ENCODE measurements at regions not wholly inside any gene's neighbourhood (a gene's known extent, or its start where the extent isn't known, plus 50 kb on each side); places are given as distances from the start of the nearest gene placed in this dataset.
"Not testable (repeated sequence)": the region's sequence is repeated elsewhere in the genome, so short reads cannot be mapped to it uniquely, and the experiment has no call there.

DNA sequence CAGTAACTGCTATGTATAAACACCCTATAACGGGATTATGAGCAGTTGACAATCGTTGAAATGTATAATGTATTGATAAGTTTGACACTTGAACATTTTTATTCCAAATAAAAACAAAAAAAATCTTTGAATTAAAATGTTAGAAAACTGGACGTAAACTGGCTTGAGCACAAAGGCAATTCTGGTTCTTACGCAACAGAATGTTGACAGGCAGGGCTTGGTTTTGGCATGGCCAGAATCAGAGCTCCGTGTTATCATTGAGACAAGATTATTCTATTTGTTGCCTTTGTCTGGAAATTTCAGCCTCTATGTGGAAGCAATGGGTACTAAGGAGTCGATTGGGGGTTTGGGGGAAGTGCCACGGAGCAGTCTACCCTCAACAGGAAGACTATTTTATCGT lies 1028.6 kb upstream of the ZEB2 start:
- no peak for DNase-seq (ENCODE audit: low read depth in 2 of 2)

DNA sequence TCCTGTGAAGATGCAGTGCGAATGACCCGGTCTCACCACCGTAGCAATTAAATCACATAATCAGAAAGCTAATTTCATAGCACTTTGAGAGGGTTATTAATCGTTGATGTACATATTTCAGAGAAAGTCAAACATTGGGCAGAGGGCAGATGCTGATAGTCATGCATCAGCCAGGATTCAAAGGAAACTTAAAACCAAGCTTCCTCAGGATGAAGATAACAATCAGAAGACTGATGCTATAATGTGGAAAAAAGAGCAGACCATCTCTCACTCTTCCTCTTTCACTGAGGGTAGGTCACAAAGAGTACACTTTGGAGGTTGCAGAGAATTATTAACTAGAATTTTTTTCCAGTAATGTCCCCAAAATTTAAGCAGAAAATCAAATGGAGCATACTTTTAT lies 1027.7 kb upstream of the ZEB2 start:
- DNase-seq (ENCODE audit: low read depth in 2 of 2) = no peak

DNA sequence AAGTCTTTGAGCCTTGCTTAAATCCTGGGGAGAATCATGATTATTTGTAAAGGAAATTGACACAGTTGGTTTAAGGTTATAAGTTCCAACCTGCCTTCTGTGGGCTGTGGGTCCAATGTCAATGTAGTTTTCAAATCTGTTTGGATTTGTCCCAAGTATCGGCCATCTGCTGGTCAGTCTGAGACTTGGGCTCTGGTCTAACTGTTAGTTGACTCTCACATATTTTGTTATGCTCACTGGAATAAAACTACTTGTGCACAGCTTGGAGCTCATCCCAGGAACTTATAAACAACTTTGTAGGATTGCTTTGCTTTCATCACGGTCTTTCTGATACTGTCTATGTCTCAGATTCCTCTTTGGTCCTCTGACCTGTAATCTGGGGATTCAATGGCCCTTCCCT lies 1026.2 kb upstream of the ZEB2 start:
- DNase-seq (ENCODE audit: low read depth in 2 of 2) = no peak

DNA sequence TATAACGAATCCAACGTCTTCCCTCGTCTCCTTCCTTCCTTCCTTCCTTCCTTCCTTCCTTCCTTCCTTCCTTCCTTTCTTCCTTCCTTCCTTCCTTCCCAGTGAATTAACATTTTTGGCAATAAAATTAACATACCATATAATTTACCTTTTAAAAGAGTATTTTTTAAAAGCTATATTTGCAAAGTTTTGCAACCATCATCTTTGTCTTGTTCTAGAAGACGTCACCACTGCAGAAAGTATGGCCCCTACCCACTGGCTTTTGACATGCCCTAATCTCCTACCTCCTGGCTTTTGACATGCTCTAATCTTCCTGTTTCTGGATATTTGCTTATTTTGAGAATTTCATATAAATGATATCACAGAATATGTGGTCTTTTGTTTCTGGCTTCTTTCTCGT lies 1023.9 kb upstream of the ZEB2 start:
- no peak for DNase-seq (ENCODE audit: low read depth in 2 of 2)

DNA sequence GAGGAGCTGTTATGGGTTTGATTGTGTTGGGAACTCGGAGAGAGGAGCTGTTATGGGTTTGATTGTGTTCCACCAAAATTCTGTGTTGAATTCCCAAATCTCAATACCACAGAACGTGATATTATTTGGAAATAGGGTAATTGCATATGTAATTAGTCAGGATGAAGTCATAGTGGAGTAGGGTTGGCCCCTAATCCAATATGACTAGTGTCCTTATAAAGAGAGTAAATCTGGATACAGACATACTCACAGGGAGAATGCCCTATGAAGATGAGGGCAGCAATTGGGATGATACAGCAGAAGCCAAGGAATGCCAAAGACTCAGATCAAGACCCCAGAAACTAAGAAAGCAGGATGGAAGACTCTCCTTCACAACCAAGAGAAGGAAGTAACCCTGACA lies 1023.2 kb upstream of the ZEB2 start:
- DNase-seq (ENCODE audit: low read depth in 2 of 2) = no peak

DNA sequence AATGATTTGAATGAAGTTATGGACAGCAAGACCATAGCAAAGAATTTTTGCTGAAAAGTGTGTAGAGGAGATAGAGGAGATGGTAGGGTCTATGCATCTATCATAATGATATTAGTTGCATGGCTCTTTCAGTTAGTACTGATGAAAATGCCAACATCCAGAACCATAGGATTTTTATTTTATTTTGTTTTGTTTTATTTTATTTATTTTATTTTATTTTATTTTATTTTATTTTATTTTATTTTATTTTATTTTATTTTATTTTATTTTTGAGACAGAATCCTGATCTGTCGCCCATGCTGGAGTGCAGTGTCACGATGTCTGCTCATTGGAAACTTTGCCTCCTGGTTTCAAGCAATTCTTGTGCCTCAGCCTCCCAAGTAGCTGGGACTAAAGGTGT lies 1021.1 kb upstream of the ZEB2 start:
- no peak for DNase-seq (ENCODE audit: low read depth in 2 of 2)

DNA sequence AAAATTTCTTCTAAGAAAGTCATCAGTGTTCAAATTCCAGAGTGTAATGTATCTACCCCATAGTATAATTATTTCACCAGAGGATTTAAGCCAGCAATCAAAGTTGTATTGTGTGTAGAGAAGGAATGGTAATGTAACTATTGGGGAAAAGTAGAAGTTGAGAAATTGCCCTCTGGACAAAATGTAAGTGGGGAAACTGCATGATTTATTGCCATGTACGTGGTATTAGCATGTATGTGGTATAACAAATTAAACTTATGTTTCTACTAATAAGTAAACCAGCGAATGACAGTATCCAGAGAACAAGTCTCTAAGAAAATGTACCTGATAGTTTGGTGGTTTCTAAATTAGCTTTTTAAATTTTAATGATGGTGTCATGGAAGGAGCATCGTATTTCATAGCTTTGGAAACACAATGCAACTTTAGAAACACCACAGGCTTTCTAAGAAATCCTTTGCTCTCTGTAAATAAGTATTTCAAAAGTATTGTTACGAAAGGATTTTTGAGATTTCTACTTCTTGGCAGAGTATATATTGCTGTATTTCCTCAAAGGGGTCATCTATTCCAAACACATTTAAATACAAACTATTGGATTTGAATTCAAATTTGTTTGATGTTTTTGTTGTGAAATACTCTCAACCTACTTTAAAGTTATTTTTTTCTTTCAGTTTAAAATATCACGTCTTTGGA lies 1018.9 kb upstream of the ZEB2 start:
- no peak for DNase-seq (ENCODE audit: low read depth in 2 of 2)

DNA sequence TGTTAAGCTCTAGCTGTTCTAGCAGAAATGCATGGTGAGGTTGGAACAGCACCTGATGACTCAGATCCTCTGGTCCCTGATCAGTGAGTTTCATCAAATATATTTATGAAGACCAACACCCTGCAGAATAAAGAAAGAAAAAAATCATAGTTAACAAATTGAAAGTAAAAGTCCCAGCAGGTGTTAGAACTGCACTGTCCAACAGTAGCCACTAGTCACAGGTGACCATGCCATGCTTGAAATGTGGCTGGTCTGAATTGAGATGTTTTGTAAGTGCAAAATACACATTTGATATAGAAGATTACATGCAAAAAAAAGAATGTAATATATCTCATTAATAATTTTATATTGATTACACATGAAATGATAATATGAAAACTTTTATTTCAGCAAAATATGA lies 1010.7 kb upstream of the ZEB2 start:
- DNase-seq (ENCODE audit: low read depth in 2 of 2) = no peak

DNA sequence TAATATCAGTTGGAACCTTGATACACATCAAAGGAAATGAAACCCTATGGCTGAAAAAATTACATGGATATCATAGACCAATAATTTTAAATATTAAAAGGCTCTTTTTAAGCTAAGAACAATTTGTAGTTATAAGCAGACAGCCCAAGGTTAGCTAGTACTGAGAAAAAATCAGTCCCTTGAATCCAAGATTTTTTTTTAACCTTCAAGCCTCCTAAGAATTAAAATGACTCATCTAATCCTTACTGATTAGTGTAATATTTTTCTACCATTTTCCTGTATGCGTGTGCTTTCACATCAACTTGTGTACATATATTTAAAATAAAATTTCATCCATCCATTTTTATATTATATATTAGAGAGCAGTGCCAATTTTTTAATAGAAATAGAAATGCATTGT lies 1004.9 kb upstream of the ZEB2 start:
- DNase-seq (ENCODE audit: low read depth in 2 of 2) = no peak

DNA sequence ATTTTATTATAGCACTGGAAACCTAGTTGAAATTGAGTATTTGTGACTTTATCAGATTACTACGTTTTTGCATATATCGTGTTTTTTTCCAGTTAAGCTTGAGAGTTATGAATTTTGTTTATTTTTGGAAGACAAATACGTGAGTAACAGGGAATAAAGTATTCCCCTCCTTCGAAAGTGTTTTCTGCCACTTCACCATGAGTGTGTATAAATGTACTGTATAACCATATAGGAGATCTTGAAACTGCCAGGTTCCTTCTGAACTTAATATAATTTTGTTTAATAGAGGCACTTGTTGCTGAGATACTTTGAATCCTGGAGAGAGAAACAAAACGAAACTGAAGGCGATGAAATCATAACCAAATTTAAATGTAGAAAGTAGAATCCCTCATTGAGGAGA lies 1004.4 kb upstream of the ZEB2 start:
- no peak for DNase-seq (ENCODE audit: low read depth in 2 of 2)

DNA sequence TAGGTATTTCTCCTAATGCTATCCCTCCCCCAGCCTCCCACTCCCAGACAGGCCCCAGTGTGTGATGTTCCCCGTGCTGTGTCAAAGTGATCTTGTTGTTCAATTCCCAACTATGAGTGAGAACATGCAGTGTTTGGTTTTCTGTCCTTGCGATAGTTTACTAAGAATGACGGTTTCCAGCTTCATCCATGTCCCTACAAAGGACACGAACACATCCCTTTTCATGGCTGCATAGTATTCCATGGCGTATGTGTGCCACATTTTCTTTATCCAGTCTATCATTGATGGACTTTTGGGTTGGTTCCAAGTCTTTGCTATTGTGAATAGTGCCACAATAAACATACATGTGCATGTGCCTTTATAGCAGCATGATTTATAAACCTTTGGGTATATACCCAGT lies 999.3 kb upstream of the ZEB2 start:
- DNase-seq (ENCODE audit: low read depth in 2 of 2) = not testable (repeated sequence)

DNA sequence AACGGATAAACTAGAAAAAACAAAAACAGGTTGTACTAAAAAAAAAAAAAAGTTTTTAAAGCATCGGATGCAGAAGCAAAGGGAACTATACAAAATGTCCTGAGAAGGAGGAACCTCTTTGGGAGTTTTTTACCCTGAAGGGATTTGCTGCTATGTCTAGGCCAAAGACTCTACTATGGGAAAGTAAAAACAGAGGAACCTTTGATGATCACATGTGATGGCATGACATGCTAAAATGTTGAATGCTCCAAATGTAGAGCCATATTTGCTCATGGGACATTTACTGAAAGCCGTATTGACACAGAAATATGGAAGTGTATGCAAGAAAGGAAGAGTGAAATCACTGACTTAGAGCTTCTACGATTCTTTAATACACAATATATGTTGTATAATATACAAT lies 992.0 kb upstream of the ZEB2 start:
- no peak for DNase-seq (ENCODE audit: low read depth in 2 of 2)

DNA sequence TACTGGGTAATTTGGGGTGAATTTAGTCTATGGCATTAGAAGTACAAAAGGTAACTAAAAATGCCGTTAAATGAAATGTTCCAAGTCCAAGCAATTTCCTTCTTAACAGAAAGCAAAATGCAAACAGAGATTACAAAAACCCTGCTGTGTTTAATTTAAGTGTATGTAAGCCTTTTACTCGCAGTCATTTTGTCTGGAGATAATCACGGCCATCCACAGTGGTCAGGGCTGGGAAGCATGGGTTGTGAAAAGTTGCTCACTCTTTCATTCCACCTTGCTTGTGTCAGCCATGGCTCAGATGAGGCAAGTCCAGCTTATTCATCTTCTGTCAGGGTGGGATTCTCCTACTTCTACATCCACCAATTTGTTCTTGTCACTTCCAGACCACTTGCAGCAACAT lies 983.6 kb upstream of the ZEB2 start:
- DNase-seq (ENCODE audit: low read depth in 2 of 2) = no peak

DNA sequence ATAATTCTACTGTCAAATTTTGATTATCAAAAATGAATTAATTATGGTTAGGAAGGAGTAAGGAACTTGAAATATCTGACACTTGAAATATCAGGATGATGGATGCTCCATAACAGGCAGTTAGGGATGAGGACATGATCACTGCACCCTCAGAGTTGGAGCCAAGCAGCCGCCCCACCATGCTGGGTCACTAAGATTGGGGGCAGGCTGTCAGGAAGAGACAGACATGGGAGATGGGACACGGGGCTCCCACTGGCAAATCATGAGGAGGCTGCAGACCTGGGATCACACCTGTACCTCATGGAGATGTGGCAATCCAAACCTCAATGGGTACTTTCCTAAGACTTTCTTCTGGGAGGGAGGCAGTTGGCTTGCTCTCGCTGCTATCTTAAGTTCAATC lies 982.0 kb upstream of the ZEB2 start:
- DNase-seq (ENCODE audit: low read depth in 2 of 2) = no peak

DNA sequence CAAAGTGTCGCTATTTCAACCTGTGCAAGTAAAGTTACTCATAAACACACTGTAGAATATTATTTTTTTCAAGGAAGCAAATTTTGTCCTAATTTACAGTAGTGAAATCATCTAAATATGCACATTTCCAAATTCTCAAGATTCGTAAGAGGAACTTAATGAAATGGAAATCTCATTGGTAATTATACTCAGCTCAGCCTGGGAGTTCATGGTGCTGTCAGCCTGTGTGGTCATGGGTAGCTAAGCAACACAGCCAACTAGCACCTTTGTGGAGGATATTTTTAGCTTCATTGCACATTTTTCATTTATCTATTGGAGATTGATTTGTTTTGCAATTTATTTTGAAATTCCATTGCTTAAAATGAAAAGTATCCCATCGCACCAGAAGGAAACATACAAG lies 975.7 kb upstream of the ZEB2 start:
- DNase-seq (ENCODE audit: low read depth in 2 of 2) = no peak

DNA sequence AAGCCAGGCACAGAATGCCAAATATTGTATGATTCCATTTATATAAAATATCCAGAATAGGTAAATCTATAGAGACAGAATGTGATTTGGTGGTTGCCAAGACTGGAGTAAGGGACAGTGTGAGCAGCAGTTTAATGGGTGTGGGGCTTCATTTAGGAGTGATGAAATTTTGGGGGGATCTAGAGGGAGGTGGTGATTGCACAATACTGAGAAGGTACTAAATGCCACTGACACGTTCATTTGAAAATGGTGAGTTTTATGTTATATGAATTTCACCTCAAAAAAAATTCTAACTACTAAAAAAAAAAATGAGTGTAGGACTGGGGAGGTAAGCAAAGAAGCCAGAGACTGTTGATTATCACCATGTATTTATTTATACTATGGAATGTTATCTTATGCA lies 974.5 kb upstream of the ZEB2 start:
- no peak for DNase-seq (ENCODE audit: low read depth in 2 of 2)

DNA sequence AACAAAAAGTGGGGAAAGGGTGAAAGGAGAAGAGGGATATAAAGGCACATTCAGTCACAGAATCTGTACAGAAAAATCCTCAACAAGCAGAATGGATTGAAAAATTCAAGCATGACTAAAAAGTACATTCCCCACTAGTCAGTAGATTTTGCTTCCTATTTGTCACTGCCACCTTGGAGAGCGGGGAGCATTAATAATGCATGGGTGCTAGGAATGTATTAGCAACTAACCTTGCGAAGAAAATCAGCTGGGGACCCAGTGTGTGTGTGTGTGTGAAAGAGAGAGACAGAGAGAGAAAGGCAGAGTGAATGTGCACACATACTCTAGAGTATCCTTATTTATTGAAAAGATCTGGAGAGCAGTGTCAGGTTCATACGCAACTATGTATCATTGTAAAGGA lies 968.7 kb upstream of the ZEB2 start:
- DNase-seq (ENCODE audit: low read depth in 2 of 2) = no peak

DNA sequence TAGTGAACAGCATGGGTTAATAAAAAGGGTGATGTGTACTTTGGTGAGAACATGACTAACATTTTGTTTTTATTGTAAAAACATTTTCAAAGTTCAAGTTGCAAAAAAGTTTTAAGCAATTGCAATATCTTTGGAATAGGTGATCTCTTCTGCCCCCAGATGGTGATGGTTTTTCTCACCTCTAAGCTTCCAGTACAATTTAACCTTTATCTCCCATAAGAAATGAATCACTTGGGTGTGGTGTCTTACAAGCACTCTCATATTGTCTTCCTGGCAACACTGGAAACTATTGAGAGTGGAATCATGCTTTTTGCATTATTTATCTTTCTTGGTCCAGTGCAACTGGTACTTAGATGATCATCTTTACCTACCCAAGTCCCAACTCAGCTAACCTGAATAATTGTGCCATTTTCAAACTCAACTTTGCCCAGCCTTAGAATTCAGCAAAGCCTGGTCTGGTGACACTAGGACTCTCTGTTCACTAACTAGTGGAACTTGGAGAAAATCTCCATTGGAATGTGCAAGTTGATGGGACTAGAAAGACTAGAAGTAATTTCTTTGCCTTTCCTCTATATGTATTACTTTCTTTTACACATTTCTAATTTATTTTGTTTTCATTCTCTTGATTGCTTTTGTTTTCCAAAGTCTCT lies 964.7 kb upstream of the ZEB2 start:
- no peak for DNase-seq (ENCODE audit: low read depth in 2 of 2)

DNA sequence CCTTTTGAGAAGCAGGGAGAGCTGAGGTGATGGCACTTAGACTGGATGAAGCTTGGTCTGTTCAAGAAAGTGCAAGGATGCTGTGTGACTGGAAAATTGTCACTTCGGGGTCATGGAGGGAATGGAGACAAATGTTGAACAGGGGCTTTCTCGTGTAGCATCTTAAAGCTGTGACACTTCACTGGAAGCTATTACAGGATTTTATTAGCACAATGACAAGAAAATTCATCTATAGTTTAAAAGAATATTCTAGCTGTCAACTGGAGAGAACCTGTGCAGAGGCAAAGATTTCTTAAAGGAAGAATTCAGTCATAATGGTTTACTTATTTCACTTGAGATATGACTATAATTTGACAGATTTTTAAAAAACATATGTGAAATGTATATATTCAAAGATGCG lies 963.9 kb upstream of the ZEB2 start:
- DNase-seq (ENCODE audit: low read depth in 2 of 2) = no peak

DNA sequence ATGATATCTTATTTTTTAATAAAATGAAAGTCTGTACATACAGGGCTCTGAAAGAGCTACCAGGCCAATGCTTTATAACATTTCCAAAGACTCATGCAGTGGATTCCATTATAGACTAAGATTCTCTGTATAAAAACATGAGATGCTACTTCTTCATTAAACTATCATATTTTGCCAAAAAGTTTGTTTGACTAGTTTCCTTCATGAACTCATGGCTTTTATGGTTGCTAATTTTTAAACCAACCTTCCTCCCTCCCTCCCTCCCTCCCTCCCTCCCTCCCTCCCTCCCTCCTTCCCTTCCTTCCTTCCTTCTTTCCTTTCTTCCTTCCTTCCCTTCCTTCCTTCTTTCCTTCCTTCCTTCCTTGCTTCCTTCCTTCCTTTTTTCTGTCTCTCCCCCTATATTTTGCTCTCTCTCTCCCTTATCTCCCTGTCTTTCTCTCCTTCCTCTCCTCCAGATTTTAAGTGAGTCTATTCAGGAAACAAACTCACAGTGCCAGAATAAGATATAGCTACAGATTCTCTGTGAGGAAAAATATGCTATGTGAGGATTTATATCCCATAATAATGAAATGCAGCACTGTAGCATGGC lies 961.5 kb upstream of the ZEB2 start:
- no peak for DNase-seq (ENCODE audit: low read depth in 2 of 2)

DNA sequence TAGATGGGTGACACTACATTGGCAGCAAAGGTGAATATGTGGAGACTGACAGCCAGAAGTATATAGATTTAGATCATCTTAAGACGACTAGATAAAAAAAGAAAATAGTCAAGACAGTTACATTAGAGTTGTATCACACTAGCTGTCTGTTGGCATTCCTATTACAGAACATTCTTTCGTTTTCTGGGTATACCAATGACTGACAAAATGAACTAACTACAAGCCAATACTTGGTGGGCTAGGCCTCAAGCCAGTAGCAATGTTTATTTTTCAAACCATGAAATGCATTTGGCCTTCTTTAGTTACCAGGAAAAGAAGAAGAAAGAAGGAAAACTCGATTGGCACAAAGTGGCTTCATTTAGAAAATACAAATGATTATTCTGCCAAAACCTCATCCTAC lies 944.9 kb upstream of the ZEB2 start:
- no peak for DNase-seq (ENCODE audit: low read depth in 2 of 2)

DNA sequence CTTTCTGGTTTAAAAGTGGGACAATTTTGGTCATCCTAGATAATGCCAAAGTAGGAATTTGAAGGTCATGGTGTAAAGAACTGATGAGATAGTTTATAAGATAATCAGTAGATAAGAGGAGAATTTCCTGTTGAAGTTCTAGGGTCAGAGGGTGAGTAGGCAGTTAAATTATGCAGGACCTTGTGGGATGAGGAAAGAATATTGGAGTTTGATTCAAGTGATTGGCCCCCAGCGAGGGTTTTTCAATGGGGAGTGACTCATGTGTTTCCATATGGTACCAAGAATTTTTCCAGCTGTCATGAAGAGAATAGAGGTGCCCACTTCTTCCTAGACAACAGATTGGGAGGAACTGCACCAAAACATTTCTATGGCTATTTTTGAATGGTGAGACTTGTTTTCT lies 940.2 kb upstream of the ZEB2 start:
- DNase-seq (ENCODE audit: low read depth in 2 of 2) = no peak

DNA sequence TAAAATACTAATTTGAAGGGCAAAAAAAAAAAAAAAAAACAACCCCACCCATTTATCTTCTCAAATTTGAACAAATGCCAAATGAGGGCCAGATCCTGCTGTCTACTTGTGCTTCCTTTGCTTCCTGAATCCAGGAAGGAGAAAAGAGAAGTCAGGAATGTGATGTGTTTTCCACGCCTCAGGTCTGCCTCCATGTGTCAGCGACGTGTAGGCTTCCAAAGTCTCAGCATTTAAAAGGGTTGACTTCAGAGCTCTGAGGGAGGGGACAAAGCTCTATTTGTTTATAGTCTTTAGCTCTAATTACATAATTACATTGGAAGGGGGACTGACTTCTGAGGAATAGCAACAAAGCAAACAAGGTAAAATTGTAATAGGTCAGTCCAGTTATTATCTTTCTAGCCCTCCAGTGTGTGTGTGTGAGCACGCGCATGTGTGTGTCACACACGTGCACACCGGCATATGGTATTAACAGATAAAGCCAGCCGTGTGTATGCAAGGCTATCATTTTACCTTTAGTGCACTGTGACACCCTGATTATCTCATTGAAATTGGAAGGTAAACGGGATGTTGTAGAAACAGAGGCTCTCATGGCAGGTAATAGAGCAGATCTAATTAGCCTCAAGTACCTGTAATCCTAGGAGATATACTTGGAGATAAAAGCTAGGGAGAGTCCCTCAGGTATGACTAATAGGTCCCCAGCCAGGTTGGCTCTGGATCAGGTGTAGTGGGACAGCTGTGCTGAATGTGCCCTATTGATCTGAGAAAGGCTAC lies 911.4 kb upstream of the ZEB2 start:
- DNase-seq (ENCODE audit: low read depth in 2 of 2) = no peak

All from stimulated activated CD8-positive, alpha-beta memory T cell treated with anti-CD3 and anti-CD28 coated beads, Interleukin-2, amount 100 ng/mL, for 1 hour (primary cell).